Tibial nerve (tissue), 4 donors: ENCODE measurements at regions not wholly inside any gene's neighbourhood (a gene's known extent, or its start where the extent isn't known, plus 50 kb on each side); places are given as distances from the start of the nearest gene placed in this dataset.

Experiments
- EP300 ChIP-seq, 2 donors: sonication (generic); formaldehyde crosslinking; IDR thresholded peaks; one replicate each; pipeline ENCODE4 v1.6.1; 2017; ENCODE audit warnings: antibody characterized with exemption in 2 of 2, mild to moderate bottlenecking in 1 of 2
- POLR2A ChIP-seq, 2 donors: fragments of 450-650 bp; IDR thresholded peaks; one replicate each; pipeline ENCODE4 v1.6.1; 2017; ENCODE audit warnings: antibody characterized with exemption in 2 of 2, mild to moderate bottlenecking in 2 of 2, moderate library complexity in 2 of 2
- TF ChIP-seq, protein P1 (sequence below), 5 experiments: fragments of 200-600 bp in 3 of 5; fragments of 450-650 bp in 2 of 5; sonication (generic) in 3 of 5; IDR thresholded peaks; one replicate each; pipeline ENCODE4 v1.5.1; 2016 to 2019; ENCODE audit warnings: antibody characterized with exemption in 5 of 5, mild to moderate bottlenecking in 3 of 5, moderate library complexity in 2 of 5

DNA sequence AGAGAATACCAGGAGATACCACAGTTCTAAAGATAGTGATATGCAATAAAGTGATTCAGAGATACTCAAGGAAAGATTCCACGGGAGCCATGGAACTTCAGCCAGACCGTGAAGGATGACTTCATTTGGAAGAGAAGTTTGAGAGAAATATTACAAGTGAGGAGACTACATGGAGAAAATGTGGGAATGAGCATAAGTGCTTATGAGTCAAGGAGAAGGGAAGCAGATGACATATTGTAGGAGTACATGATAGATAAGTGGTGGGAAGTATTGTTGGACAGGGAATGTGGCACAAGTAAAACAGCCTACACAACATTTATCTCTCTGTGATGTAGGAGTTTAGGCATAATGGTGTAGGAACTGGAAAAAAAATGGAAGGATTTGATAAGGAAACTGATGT, 122.1 kb upstream of the FBXL17 start:
- TF ChIP-seq, protein P1, sequence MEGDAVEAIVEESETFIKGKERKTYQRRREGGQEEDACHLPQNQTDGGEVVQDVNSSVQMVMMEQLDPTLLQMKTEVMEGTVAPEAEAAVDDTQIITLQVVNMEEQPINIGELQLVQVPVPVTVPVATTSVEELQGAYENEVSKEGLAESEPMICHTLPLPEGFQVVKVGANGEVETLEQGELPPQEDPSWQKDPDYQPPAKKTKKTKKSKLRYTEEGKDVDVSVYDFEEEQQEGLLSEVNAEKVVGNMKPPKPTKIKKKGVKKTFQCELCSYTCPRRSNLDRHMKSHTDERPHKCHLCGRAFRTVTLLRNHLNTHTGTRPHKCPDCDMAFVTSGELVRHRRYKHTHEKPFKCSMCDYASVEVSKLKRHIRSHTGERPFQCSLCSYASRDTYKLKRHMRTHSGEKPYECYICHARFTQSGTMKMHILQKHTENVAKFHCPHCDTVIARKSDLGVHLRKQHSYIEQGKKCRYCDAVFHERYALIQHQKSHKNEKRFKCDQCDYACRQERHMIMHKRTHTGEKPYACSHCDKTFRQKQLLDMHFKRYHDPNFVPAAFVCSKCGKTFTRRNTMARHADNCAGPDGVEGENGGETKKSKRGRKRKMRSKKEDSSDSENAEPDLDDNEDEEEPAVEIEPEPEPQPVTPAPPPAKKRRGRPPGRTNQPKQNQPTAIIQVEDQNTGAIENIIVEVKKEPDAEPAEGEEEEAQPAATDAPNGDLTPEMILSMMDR (IDR thresholded peaks at IDR 0.05): no peak
- no peak for TF ChIP-seq EP300 (IDR thresholded peaks at IDR 0.05)
- TF ChIP-seq POLR2A (IDR thresholded peaks at IDR 0.05): no peak
